ENCODE measurements at regions not wholly inside any gene's neighbourhood (a gene's known extent, or its start where the extent isn't known, plus 50 kb on each side); places are given as distances from the start of the nearest gene placed in this dataset.

DNA sequence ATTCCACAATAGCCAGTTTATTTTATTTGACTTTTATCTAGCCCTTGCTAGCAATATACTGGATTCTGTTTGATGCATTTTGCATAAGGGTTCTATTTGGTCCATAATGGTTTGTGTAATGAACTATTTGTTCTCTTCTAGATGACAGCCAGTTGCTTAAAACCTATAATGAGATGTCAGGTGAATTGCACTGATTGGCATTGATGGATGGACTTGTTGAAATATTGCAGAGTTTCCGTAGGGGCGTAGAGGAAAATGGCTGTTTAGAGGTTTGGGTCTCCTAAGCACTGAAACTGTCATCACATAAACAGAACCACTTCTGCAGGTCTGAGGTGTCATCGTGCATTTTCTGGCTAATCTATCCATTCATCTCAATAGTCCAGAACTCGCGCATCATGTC is 124.9 kb upstream of the HDAC9 start:
- TF ChIP-seq, protein P1, sequence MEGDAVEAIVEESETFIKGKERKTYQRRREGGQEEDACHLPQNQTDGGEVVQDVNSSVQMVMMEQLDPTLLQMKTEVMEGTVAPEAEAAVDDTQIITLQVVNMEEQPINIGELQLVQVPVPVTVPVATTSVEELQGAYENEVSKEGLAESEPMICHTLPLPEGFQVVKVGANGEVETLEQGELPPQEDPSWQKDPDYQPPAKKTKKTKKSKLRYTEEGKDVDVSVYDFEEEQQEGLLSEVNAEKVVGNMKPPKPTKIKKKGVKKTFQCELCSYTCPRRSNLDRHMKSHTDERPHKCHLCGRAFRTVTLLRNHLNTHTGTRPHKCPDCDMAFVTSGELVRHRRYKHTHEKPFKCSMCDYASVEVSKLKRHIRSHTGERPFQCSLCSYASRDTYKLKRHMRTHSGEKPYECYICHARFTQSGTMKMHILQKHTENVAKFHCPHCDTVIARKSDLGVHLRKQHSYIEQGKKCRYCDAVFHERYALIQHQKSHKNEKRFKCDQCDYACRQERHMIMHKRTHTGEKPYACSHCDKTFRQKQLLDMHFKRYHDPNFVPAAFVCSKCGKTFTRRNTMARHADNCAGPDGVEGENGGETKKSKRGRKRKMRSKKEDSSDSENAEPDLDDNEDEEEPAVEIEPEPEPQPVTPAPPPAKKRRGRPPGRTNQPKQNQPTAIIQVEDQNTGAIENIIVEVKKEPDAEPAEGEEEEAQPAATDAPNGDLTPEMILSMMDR (conservative IDR thresholded peaks at IDR 0.05; ENCODE audit: low read length): no peak
- TF ChIP-seq EZH2phosphoT487 (IDR thresholded peaks at IDR 0.05; ENCODE audit: borderline replicate concordance): no peak
